Pancreas (tissue), 10 donors: ENCODE measurements at regions not wholly inside any gene's neighbourhood (a gene's known extent, or its start where the extent isn't known, plus 50 kb on each side); places are given as distances from the start of the nearest gene placed in this dataset.

Source experiments
- ATAC-seq, 4 donors: fragments of 200-7000 bp; cut with Tn5 transposase; one replicate each; pipeline versions ENCODE4 v1.8.0 to v1.9.1; 2020; ENCODE audit warnings: mild to moderate bottlenecking in 4 of 4, moderate library complexity in 4 of 4
- DNase-seq, 6 donors: peaks; one replicate each; pipeline ENCODE4 v3.0.0-alpha.2; 2020
- FAIRE-seq: peaks from 2 replicates; lab custom pipeline; 2012; peaks lifted over from hg19 to GRCh38; lab: Jason Lieb, UNC
- H3K27ac ChIP-seq, 4 donors: fragments of 200-600 bp; sonication (generic); 1 replicate in 3 of 4; 2 replicates in 1 of 4; pipeline versions ENCODE4 v1.5.0 to v1.8.0; 2020
- H3K27me3 ChIP-seq, 4 donors: fragments of 200-600 bp; one replicate each; pipeline ENCODE4 v1.8.0; 2021
- H3K36me3 ChIP-seq, 3 donors: fragments of 200-600 bp; sonication (generic) in 1 of 3; one replicate each; pipeline versions ENCODE4 v1.5.0 to v1.8.0; 2020 to 2021
- H3K4me1 ChIP-seq, 3 donors: fragments of 200-600 bp; one replicate each; pipeline ENCODE4 v1.8.0; 2021
- H3K4me3 ChIP-seq, 4 donors: fragments of 200-600 bp; sonication (generic) in 2 of 4; one replicate each; pipeline versions ENCODE4 v1.5.0 to v1.8.0; 2020 to 2021
- H3K9me3 ChIP-seq, 4 donors: fragments of 200-600 bp; one replicate each; pipeline ENCODE4 v1.8.0; 2021
- CTCF ChIP-seq, 4 donors: fragments of 200-600 bp; sonication (generic) in 3 of 4; IDR thresholded peaks; one replicate each; pipeline versions ENCODE4 v1.5.0 to v1.8.0; 2021; ENCODE audit warnings: antibody characterized with exemption in 4 of 4
- WGBS, 2 donors: extraction: QIAGEN DNeasy Blood & Tissue Kit; methylation state at CpG; one replicate each; pipeline ENCODE4 v1.1.7; 2013; 5-methylcytosine and 5-hydroxymethylcytosine counted together
- intact Hi-C, 3 donors: fragments of 100-400 bp; cut with DNase I; formaldehyde crosslinking; loops; one replicate each; pipeline versions ENCODE4 v1.11.1 to v1.14.2; 2022
- donor health status: healthy with polysubstance abuse.
- donor health status: DM: no; HTN: no; CAD: no; lungs with moderate emphysema.
- donor health status: DM: no; HTN: no; CAD: no.
- donor health status: control.
- donor health status: control.
- donor health status: Bipolar disorder and iron deficiency.
- donor health status: DM: yes; HTN: yes; CAD: no.
- donor health status: DM: no; HTN: no; CAD: no.
- donor health status: DM: no; HTN: no; CAD: no.
- donor health status: DM: yes; HTN: yes; CAD: no.

- WGBS, 2 donors: 62 to 81% methylated on average over 2 of the region's 2 CpGs
- intact Hi-C loops: no loop called here
- DNase-seq: no peak
- Histone ChIP-seq H3K4me1 (no peaks in the 10 kb centered on the region), H3K27ac (no peak overlapping the region), H3K36me3 (no peaks in the 10 kb centered on the region), H3K4me3 (no peak overlapping the region), H3K9me3 (no peaks in the 10 kb centered on the region), H3K27me3 (no peaks in the 10 kb centered on the region)
- no peak for ATAC-seq
- TF ChIP-seq CTCF (IDR thresholded peaks at IDR 0.05): no peak
- FAIRE-seq: no peak
Observed at GRCh38 chr10:107717046-107717445, 552.5 kb upstream of the SORCS1 start.

GRCh38 chr10:107715565-107715964 lies 551.1 kb upstream of the SORCS1 start:
- H3K4me3 ChIP-seq: no peak overlapping the region
- no peaks in the 10 kb centered on the region for H3K36me3 ChIP-seq
- no peaks in the 10 kb centered on the region for H3K9me3 ChIP-seq
- FAIRE-seq (no peak), ATAC-seq (no peak), DNase-seq (no peak)
- H3K27me3 ChIP-seq: no peaks in the 10 kb centered on the region
- 78 to 88% methylated on average over 3 of the region's 3 CpGs for WGBS, 2 donors
- H3K4me1 ChIP-seq: no peaks in the 10 kb centered on the region
- no peak overlapping the region for H3K27ac ChIP-seq
- no peak for TF ChIP-seq CTCF (IDR thresholded peaks at IDR 0.05)
- intact Hi-C loops: no loop called here

- H3K27me3 ChIP-seq: no peaks in the 10 kb centered on the region
- TF ChIP-seq CTCF (IDR thresholded peaks at IDR 0.05): no peak
- ATAC-seq: no peak
- no peak for FAIRE-seq
- no peaks in the 10 kb centered on the region for H3K36me3 ChIP-seq
- no peak for DNase-seq
- H3K27ac ChIP-seq: no peak overlapping the region
- WGBS, 2 donors: 82 to 90% methylated on average over 1 of the region's 1 CpG
- no peak overlapping the region for H3K4me3 ChIP-seq
- no peaks in the 10 kb centered on the region for H3K4me1 ChIP-seq
- intact Hi-C loops: no loop called here
- H3K9me3 ChIP-seq: no peaks in the 10 kb centered on the region
Observed at GRCh38 chr10:107708981-107709380, 544.5 kb upstream of the SORCS1 start.

GRCh38 chr10:107706096-107706725 lies 541.7 kb upstream of the SORCS1 start:
- Histone ChIP-seq H3K27ac (no peak overlapping the region), H3K4me3 (no peak overlapping the region), H3K4me1 (no peaks in the 10 kb centered on the region), H3K36me3 (no peaks in the 10 kb centered on the region), H3K9me3 (no peaks in the 10 kb centered on the region), H3K27me3 (no peaks in the 10 kb centered on the region)
- no peak for TF ChIP-seq CTCF (IDR thresholded peaks at IDR 0.05)
- ATAC-seq (no peak), FAIRE-seq (no peak), DNase-seq (no peak)
- intact Hi-C loops: no loop called here
- 65 to 73% methylated on average over 1 of the region's 1 CpG for WGBS, 2 donors

- intact Hi-C loops: no loop called here
- FAIRE-seq (no peak), DNase-seq (no peak), ATAC-seq (no peak)
- TF ChIP-seq CTCF (IDR thresholded peaks at IDR 0.05): no peak
- no peaks in the 10 kb centered on the region for H3K27me3 ChIP-seq
- no peaks in the 10 kb centered on the region for H3K4me1 ChIP-seq
- H3K9me3 ChIP-seq: no peaks in the 10 kb centered on the region
- no peaks in the 10 kb centered on the region for H3K36me3 ChIP-seq
- no peak overlapping the region for H3K4me3 ChIP-seq
- no peak overlapping the region for H3K27ac ChIP-seq
Observed at GRCh38 chr10:107701943-107702342, 537.4 kb upstream of the SORCS1 start.
